Activated CD4-positive, alpha-beta T cell treated with anti-CD3 and anti-CD28 coated beads, Interleukin-2, amount 50 U/mL, for 24 hours (primary cell): ENCODE measurements at regions not wholly inside any gene's neighbourhood (a gene's known extent, or its start where the extent isn't known, plus 50 kb on each side); places are given as distances from the start of the nearest gene placed in this dataset.
"Not testable (repeated sequence)": the region's sequence is repeated elsewhere in the genome, so short reads cannot be mapped to it uniquely, and the experiment has no call there.

ENCODE experiments used
- DNase-seq, 2 donors: peaks; one replicate each; pipeline ENCODE4 v3.0.0-alpha.2; 2020; ENCODE audit warnings: low read depth in 1 of 2, low spot score in 1 of 2

GRCh38 chr11:116667318-116667717 lies 105.5 kb downstream of the BUD13 start:
- not testable (repeated sequence) for DNase-seq

GRCh38 chr11:116666673-116667249 lies 106.0 kb downstream of the BUD13 start:
- DNase-seq = not testable (repeated sequence)

- DNase-seq = no peak
These were observed 107.3 kb downstream of the BUD13 start for GRCh38 chr11:116665523-116665922.

- no peak for DNase-seq
These were observed 111.7 kb downstream of the BUD13 start for GRCh38 chr11:116661056-116661455.

GRCh38 chr11:116660011-116660410 lies 112.8 kb downstream of the BUD13 start:
- no peak for DNase-seq

- no peak for DNase-seq
These were observed 113.8 kb downstream of the BUD13 start for GRCh38 chr11:116658876-116659535.

- no peak for DNase-seq
These were observed 114.7 kb downstream of the BUD13 start for GRCh38 chr11:116657842-116658825.

- DNase-seq = no peak
These were observed 116.8 kb downstream of the BUD13 start for GRCh38 chr11:116656011-116656410.

GRCh38 chr11:116654526-116654925 lies 118.3 kb downstream of the BUD13 start:
- DNase-seq = no peak

GRCh38 chr11:116653206-116653605 lies 119.6 kb downstream of the BUD13 start:
- no peak for DNase-seq

GRCh38 chr11:116651737-116652237 lies 121.0 kb downstream of the BUD13 start:
- DNase-seq = no peak

- DNase-seq = no peak
These were observed 121.6 kb downstream of the BUD13 start for GRCh38 chr11:116651098-116651736.

GRCh38 chr11:116650052-116650451 lies 122.7 kb downstream of the BUD13 start:
- DNase-seq = no peak

GRCh38 chr11:116649268-116649667 lies 123.5 kb downstream of the BUD13 start:
- no peak for DNase-seq

- no peak for DNase-seq
These were observed 124.3 kb downstream of the BUD13 start for GRCh38 chr11:116648247-116649174.

- DNase-seq = no peak
These were observed 125.3 kb downstream of the BUD13 start for GRCh38 chr11:116647305-116648080.

GRCh38 chr11:116646191-116646590 lies 126.6 kb downstream of the BUD13 start:
- DNase-seq = no peak

- DNase-seq = no peak
These were observed 127.9 kb downstream of the BUD13 start for GRCh38 chr11:116644941-116645305.

- DNase-seq = no peak
These were observed 128.4 kb downstream of the BUD13 start for GRCh38 chr11:116644201-116644940.
